CD4-positive, alpha-beta T cell treated with Interleukin-2 at 100 ng/mL for 4 hours (primary cell): ENCODE measurements at regions not wholly inside any gene's neighbourhood (a gene's known extent, or its start where the extent isn't known, plus 50 kb on each side); places are given as distances from the start of the nearest gene placed in this dataset.
"Not testable (repeated sequence)": the region's sequence is repeated elsewhere in the genome, so short reads cannot be mapped to it uniquely, and the experiment has no call there.

Source experiments
- DNase-seq: peaks from one replicate; pipeline ENCODE4 v3.0.0-alpha.2; 2020; ENCODE audit warnings: low spot score

- no peak for DNase-seq
These were observed 1225.2 kb upstream of the CELF4 start for GRCh38 chr18:38790786-38791185.

GRCh38 chr18:38790303-38790702 is 1224.7 kb upstream of the CELF4 start:
- DNase-seq = no peak

GRCh38 chr18:38789141-38789540 is 1223.5 kb upstream of the CELF4 start:
- DNase-seq = no peak

- no peak for DNase-seq
These were observed 1221.3 kb upstream of the CELF4 start for GRCh38 chr18:38786906-38787305.

- not testable (repeated sequence) for DNase-seq
These were observed 1206.0 kb upstream of the CELF4 start for GRCh38 chr18:38771620-38772019.

GRCh38 chr18:38768504-38768903 is 1202.9 kb upstream of the CELF4 start:
- DNase-seq = no peak

- DNase-seq = no peak
These were observed 1193.9 kb upstream of the CELF4 start for GRCh38 chr18:38759457-38759856.

GRCh38 chr18:38756436-38756835 is 1190.8 kb upstream of the CELF4 start:
- no peak for DNase-seq

- no peak for DNase-seq
These were observed 1186.8 kb upstream of the CELF4 start for GRCh38 chr18:38752430-38752829.

- DNase-seq = no peak
These were observed 1186.3 kb upstream of the CELF4 start for GRCh38 chr18:38751898-38752297.

GRCh38 chr18:38751211-38751610 is 1185.6 kb upstream of the CELF4 start:
- no peak for DNase-seq

- DNase-seq = no peak
These were observed 1185.2 kb upstream of the CELF4 start for GRCh38 chr18:38750751-38751150.

- DNase-seq = no peak
These were observed 1181.6 kb upstream of the CELF4 start for GRCh38 chr18:38747153-38747552.

GRCh38 chr18:38720181-38720580 is 1154.6 kb upstream of the CELF4 start:
- DNase-seq = not testable (repeated sequence)

GRCh38 chr18:38718365-38718901 is 1152.8 kb upstream of the CELF4 start:
- no peak for DNase-seq

- DNase-seq = no peak
These were observed 1143.5 kb upstream of the CELF4 start for GRCh38 chr18:38709122-38709521.

GRCh38 chr18:38706373-38706772 is 1140.8 kb upstream of the CELF4 start:
- DNase-seq = no peak

- no peak for DNase-seq
These were observed 1132.5 kb upstream of the CELF4 start for GRCh38 chr18:38698088-38698487.

- DNase-seq = no peak
These were observed 1130.1 kb upstream of the CELF4 start for GRCh38 chr18:38695559-38696280.

- no peak for DNase-seq
These were observed 1127.5 kb upstream of the CELF4 start for GRCh38 chr18:38693104-38693503.

GRCh38 chr18:38690626-38691025 is 1125.0 kb upstream of the CELF4 start:
- no peak for DNase-seq

GRCh38 chr18:38688416-38688815 is 1122.8 kb upstream of the CELF4 start:
- DNase-seq = no peak

GRCh38 chr18:38670486-38670885 is 1104.9 kb upstream of the CELF4 start:
- no peak for DNase-seq

- no peak for DNase-seq
These were observed 1099.3 kb upstream of the CELF4 start for GRCh38 chr18:38664929-38665328.
